ENCODE measurements at regions not wholly inside any gene's neighbourhood (a gene's known extent, or its start where the extent isn't known, plus 50 kb on each side); places are given as distances from the start of the nearest gene placed in this dataset.
A peak's percentile ranks its signal among the peaks of the same experiment; 100 is the strongest.
"Not testable (repeated sequence)": the region's sequence is repeated elsewhere in the genome, so short reads cannot be mapped to it uniquely, and the experiment has no call there.

DNA sequence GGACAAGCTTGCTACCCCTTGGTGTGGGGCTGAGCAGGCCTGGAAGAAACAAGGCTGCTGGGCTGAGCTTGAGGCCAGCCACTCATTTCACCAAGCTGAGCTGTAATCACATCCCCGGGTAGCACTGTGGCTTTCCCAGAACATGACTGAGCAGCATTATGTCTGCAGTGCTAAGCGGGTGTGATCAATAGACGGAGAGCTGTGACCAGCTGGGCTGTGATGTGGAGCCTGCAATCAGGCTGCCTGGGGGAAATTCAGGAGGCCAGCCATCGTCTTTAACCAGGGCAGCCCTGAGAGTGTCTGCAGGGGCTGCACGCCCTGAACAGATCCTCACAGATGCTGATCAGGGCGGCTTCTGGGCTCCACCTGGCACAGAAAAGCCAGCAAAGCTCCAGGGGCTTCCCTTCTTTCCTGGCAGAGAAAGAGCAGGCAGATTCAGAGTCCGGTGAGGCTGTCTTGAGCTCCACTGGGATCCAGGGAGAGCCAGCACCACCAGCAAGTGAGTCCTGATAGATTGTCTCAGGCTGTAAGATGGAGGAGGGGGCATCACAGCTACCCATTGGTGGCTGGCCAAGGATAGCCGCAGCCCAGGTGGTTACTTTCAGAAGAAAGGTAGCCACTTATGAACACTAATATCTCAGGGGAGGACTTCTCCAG lies 165.9 kb downstream of the NRN1 start:
- H3K9me3 ChIP-seq (replicated peaks) = peaks cover 7% of the 10 kb centered on the region
- TF ChIP-seq, protein P1, sequence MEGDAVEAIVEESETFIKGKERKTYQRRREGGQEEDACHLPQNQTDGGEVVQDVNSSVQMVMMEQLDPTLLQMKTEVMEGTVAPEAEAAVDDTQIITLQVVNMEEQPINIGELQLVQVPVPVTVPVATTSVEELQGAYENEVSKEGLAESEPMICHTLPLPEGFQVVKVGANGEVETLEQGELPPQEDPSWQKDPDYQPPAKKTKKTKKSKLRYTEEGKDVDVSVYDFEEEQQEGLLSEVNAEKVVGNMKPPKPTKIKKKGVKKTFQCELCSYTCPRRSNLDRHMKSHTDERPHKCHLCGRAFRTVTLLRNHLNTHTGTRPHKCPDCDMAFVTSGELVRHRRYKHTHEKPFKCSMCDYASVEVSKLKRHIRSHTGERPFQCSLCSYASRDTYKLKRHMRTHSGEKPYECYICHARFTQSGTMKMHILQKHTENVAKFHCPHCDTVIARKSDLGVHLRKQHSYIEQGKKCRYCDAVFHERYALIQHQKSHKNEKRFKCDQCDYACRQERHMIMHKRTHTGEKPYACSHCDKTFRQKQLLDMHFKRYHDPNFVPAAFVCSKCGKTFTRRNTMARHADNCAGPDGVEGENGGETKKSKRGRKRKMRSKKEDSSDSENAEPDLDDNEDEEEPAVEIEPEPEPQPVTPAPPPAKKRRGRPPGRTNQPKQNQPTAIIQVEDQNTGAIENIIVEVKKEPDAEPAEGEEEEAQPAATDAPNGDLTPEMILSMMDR (IDR thresholded peaks at IDR 0.05; ENCODE audit: borderline replicate concordance) = no peak
- H3K36me3 ChIP-seq = no peaks in the 10 kb centered on the region
- no peak overlapping the region for H3K27ac ChIP-seq (replicated peaks)
- intact Hi-C loops (cut with micrococcal nuclease) = no loop called here
- H3K27me3 ChIP-seq (ENCODE audit: low read depth) = peaks cover 33% of the 10 kb centered on the region
- no peak for DNase-seq
- H3K4me3 ChIP-seq = no peak overlapping the region
- no peaks in the 10 kb centered on the region for H3K4me1 ChIP-seq

DNA sequence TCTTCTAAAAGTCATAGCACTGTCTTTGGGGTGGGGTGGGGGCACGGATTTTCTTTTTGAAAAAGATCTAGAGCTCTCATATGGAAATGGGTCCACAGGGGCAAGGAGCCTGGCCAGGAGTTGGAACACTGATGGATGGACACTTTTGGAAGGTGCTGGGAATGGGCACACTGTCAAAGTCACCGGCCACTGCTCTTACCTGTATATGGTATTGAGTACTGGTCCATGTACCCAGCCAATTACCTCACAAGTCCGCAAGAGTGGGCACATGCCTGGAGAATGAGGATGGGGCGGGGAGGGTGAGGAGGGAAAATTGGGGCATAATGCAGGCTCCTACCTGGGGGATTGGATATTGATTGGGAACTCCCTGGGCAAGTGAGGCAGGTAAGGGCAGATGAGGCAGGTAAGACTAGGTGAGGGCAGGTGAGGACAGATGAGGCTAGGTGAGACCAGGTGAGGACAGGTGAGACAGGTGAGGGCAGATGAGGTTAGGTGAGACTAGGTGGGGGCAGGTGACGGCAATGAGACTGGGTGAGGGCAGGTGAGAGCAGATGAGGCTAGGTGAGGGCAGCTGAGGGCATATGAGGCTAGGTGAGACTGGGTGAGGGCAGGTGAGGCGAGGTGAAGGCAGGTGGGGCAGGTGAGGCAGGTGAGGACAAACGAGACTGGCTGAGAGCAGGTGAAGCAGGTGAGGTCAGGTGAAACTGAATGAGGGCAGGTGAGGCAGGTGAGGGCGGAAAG lies 167.9 kb downstream of the NRN1 start:
- intact Hi-C loops (cut with micrococcal nuclease) = no loop called here
- DNase-seq = no peak
- no peaks in the 10 kb centered on the region for H3K36me3 ChIP-seq
- TF ChIP-seq, protein P1 (IDR thresholded peaks at IDR 0.05; ENCODE audit: borderline replicate concordance) = no peak
- no peak overlapping the region for H3K27ac ChIP-seq (replicated peaks)
- H3K27me3 ChIP-seq (ENCODE audit: low read depth) = peaks cover 28% of the 10 kb centered on the region
- H3K4me1 ChIP-seq = no peaks in the 10 kb centered on the region
- H3K9me3 ChIP-seq (replicated peaks) = no peaks in the 10 kb centered on the region
- no peak overlapping the region for H3K4me3 ChIP-seq

DNA sequence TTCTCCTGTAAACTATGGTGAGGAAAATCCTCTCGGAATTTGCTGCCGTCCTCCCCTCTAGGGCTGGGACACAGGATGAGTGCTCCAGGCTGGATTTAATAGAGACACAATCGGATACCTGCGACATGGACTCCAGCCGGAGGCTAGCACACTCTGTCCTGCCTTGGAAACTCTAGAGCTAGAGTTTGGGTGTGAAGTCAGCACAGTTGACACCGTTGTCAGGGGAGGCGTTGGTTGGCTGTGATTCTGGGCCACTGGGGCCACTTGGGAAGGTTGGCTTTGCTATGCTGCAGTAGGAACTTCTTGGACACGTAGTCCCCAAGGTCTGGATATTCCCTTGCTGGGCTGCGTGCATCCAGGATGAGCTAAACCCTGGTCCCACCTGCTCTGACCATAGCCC lies 169.4 kb downstream of the NRN1 start:
- H3K27me3 ChIP-seq (ENCODE audit: low read depth) = peaks cover 28% of the 10 kb centered on the region
- no peaks in the 10 kb centered on the region for H3K36me3 ChIP-seq
- DNase-seq = no peak
- no peak overlapping the region for H3K4me3 ChIP-seq
- intact Hi-C loops (cut with micrococcal nuclease) = no loop called here
- H3K9me3 ChIP-seq (replicated peaks) = no peaks in the 10 kb centered on the region
- H3K4me1 ChIP-seq = no peaks in the 10 kb centered on the region
- no peak overlapping the region for H3K27ac ChIP-seq (replicated peaks)
- TF ChIP-seq, protein P1 (IDR thresholded peaks at IDR 0.05; ENCODE audit: borderline replicate concordance) = no peak

DNA sequence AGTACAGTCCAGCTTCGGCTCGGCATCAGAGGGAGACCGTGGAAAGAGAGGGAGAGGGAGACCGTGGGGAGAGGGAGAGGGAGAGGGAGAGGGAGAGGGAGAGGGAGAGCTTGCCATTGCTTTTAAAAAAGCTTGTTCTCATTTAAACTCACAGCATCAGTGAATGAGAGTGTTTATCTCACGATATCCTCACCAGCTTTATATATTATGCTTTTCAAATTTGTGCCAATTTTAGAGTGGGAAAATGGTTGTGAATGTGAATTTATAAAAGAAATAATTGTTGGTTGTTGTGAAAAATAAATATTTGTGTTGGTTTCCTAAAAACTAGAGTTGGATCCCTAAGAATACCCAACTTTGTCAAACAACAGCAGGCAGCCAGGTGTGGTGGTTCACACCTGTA lies 170.1 kb downstream of the NRN1 start:
- not testable (repeated sequence) for H3K36me3 ChIP-seq; H3K9me3 ChIP-seq (replicated peaks)

GRCh38 chr6:5833120-5833519 lies 173.6 kb downstream of the NRN1 start:
- TF ChIP-seq, protein P1 (IDR thresholded peaks at IDR 0.05; ENCODE audit: borderline replicate concordance) = no peak
- Histone ChIP-seq H3K4me3 (no peak overlapping the region), H3K27ac (replicated peaks) (no peak overlapping the region)

More for the DNA sequence above, 170.1 kb downstream of the NRN1 start:
- DNase-seq; H3K4me1 ChIP-seq; H3K27ac ChIP-seq (replicated peaks); intact Hi-C loops (cut with micrococcal nuclease); H3K4me3 ChIP-seq: not testable (repeated sequence)
- peaks cover 28% of the 10 kb centered on the region for H3K27me3 ChIP-seq (ENCODE audit: low read depth)

DNA sequence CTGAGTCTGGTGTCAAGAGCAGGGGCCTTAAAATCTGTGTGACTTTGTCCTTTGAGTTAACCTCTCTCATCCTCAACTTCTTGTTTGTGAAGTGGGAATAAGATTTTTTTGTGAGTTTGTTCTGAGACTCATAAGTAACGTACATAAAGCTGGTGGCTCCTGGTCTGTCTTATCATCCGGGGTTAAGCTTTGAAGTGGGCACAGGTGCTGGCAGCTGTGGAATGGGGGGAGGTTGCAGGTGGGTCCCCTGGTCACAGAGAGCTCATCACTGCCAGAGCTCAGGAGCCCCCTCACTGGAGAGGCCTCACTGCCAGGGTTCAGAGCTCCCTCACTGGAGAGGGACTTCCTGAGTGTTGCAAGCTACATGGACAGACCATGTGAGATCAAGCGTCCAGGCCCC lies 174.1 kb downstream of the NRN1 start:
- H3K27me3 ChIP-seq (ENCODE audit: low read depth) = peaks cover 4% of the 10 kb centered on the region
- H3K9me3 ChIP-seq (replicated peaks) = no peaks in the 10 kb centered on the region
- TF ChIP-seq, protein P1 (IDR thresholded peaks at IDR 0.05; ENCODE audit: borderline replicate concordance) = no peak
- peaks cover 3% of the 10 kb centered on the region for H3K4me1 ChIP-seq
- intact Hi-C loops (cut with micrococcal nuclease) = no loop called here
- H3K36me3 ChIP-seq = no peaks in the 10 kb centered on the region
- H3K27ac ChIP-seq (replicated peaks) = no peak overlapping the region
- H3K4me3 ChIP-seq = no peak overlapping the region
- DNase-seq = no peak

More at GRCh38 chr6:5833120-5833519, 173.6 kb downstream of the NRN1 start:
- no peaks in the 10 kb centered on the region for H3K4me1 ChIP-seq
- peaks cover 9% of the 10 kb centered on the region for H3K27me3 ChIP-seq (ENCODE audit: low read depth)
- H3K36me3 ChIP-seq = no peaks in the 10 kb centered on the region
- intact Hi-C loops (cut with micrococcal nuclease) = no loop called here
- DNase-seq = no peak
- no peaks in the 10 kb centered on the region for H3K9me3 ChIP-seq (replicated peaks)

- peak; percentile 19 for DNase-seq
Measured at GRCh38 chr6:5831219-5831862, 175.4 kb downstream of the NRN1 start.

More at GRCh38 chr6:5831219-5831862, 175.4 kb downstream of the NRN1 start:
- peak overlapping the region; percentile 19 for H3K27ac ChIP-seq (replicated peaks)
- intact Hi-C loops (cut with micrococcal nuclease); H3K9me3 ChIP-seq (replicated peaks); H3K4me3 ChIP-seq; H3K27me3 ChIP-seq (ENCODE audit: low read depth); H3K4me1 ChIP-seq; H3K36me3 ChIP-seq: not testable (repeated sequence)
